Femur (tissue), 1 donor: ENCODE measurements at regions not wholly inside any gene's neighbourhood (a gene's known extent, or its start where the extent isn't known, plus 50 kb on each side); places are given as distances from the start of the nearest gene placed in this dataset.

Experiments used
- DNase-seq: peaks from one replicate; pipeline ENCODE4 v3.0.0-alpha.2; 2017

DNA sequence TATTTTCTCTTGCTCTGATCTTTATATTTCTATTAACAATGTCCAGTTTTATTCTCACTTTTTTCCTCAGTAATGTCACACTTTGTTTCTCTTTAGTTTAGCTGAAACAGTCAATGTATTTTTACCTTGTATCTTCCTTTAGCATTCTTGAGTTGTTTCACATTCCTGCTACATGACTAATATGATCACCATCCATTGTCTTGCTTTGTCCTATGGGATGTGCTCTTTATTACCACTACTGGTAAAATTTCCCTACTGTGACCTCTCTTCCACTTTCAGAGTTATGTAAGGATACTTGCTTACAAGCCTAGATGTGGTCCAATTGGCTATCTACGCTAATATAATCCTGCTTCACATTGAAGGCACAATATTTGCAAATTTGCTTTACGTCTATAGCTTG, 457.9 kb downstream of the PIK3C3 start:
- no peak for DNase-seq

DNA sequence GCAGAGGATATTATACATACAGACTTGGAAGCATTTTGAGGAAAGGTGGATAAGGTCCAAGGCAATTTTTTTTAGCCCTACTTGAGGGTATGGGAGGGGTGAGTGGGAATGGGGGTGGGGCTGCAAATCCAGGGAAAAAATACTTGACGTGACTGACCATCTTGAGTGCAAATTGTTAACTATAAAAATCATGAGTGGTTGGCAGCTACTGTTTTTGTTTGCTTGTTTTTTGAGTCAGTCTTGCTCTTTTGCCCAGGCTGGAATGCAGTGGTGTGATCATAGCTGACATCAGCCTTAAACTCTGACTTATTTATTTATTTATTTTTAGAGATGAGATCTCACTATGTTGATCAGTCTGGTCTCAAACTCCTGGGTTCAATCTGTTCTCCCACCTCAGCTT, 458.8 kb downstream of the PIK3C3 start:
- no peak for DNase-seq

DNA sequence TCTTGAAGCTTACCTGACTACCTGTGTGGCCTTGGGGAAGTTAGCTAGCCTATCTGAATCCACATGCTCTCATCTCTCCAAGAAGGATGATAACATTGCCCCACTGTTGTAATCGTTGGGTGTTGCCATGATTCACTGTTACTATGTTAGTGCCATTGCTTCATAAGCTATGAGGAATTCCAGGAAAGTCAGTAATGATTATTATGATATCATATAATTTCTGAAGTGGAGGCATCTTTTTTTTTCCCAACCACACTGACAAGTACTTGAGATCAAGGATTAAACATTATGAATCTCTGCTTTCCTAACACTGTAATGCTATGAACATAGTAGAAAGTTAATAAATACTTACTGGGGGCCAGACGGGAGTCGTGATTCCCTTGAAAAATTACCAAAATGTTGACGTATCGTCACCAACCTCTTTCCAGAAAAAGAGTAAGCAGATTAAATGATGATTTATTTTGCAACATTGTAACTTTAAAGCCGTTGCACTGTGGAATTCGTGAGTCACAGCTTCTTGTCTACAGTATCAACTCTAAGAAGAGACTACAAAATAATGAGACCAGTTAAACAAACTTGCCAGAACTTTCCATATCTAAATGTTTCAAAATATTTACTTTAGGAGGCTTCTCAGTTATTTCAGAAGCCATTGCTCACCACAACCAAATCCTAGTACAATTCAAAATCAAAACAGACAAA, 459.9 kb downstream of the PIK3C3 start:
- no peak for DNase-seq

DNA sequence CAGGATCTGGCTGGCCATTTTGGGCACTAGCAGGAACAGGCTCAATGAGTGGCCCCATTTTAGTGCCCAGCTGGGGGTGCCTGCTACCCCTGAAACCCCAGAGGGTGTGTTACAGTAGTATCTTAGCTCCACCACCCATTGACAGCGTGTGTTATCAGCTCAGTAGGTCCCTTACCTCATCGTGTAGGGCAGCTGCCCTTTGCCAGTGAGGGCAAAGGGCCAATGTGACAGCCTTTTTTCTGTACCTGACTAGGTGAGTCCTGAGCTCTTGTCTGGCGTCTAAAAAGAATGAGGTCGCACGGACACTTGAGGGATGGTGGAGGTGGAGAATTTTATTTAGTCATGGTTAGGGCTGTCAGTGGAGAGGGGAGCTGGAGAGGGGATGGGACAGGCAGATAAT, 462.2 kb downstream of the PIK3C3 start:
- DNase-seq: no peak

DNA sequence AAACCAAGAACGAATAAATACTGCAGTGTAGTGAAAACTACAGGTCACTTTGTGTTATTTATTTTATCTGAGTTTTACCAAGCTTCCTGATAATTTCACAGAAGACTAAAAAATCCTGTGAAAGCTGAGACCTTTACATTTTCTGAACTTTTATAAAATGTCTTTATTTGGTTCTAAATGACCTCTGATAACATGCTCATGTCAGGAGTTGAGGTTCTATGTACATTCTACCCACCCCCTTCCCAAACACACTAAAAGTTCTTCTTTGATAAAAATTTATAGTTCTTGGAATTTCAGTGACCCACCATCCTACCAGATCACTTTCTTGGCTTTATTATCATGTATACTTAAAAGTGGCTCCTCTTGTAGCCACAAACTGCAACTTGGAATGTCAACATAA, 463.1 kb downstream of the PIK3C3 start:
- DNase-seq: no peak

DNA sequence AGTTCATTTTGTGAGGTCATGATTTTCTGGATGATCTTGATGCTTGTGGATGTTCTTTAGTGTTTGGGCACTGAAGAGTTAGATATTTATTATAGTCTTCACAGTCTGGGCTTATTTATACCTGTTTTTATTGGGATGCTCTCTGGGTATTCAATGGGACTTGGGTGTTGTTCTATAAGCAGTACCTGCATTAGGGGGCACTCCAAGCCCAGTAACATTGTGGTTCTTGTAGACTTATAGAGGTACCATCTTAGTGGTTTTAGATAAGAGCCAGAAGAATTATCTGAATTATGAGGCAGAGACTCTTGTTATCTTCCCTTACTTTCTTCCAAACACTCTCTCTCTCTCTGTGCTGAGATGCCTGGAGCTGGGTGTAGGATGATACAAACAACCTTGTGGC, 470.0 kb downstream of the PIK3C3 start:
- DNase-seq: no peak

DNA sequence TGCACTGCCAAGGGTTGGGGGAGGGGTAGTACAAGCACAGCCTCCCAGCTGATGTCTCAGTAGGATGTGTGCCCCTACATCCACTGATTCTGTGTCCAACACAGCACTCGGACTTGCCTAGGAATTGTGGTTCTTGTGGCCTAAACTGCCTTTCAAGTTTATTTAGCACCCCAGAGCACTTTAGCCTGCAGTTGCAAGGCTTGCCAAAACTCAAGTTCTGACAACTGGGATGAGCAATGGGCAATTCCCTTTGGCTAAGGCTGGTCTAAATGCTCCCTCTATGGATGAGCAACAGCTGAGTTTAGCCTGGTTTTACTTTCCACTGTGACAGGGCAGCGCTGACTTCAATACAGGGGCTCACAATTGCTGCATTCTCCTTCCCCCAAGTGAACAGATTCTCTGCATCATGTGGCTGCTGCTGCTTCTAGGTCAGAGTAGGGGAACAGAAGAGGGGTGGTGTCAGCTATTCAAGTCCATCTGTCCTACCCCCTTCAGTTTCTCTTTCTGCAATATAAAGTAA, 471.5 kb downstream of the PIK3C3 start:
- no peak for DNase-seq

DNA sequence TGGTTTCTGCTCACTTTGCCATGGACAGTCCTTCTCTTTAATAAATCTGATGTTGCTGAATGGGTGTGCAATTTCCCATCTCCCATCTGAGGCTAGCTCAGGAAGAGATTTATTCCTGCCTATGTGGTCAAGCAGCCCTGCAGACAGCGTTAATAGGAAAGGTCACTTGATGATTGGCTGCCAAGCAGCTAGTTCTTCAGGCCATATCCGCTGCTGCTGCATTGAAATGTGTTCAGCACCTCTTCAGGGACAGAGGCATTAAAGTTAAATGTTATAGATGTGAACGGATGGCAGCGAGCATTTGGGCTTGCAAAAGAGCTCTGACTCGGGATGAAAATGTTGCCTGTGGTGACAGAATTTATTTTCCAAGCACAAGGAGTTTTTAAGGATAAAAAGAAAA, 474.2 kb downstream of the PIK3C3 start:
- no peak for DNase-seq

DNA sequence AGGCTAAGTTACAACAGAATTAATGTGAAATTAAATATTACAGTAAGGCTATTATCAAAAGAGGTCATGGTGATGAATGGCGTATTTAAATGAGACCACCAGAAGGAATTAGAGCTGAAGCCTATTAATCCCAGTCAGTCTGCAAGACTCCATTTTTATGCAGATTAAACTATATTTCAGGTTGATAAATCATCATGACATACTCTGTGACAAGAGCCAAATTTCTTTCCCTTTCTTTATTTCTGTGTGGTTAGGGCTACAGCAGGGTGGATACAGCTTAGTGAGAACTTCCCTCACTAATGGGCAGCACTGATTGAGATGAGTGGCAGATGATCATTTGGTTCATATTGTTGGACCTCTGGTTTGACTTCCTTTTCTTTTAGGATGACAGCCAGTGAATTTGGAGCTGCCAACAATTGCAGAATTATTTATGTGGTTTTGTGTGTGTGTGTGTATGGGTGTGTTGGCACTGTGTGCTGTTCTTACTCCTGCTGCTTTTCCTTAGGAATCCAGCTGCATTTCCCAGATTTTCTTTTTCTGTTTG, 481.3 kb downstream of the PIK3C3 start:
- no peak for DNase-seq

DNA sequence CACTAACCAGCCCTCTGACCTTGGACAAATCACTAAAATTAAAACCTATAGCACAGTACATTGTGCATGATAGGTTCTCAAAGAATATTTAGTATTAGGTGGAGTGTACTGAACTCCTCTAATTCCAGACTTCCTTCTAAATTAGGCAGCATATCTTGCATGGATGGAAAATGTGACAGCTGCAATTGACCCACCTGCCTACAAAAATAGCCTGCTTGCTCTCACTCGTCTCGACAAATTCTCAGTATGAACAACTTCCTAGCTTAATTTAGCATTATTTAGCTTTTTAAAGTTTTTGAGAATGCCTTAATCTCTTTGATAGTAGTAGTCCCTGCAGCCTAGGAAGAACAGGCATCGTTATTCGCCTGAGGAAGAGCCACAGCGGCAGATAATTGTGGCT, 482.0 kb downstream of the PIK3C3 start:
- no peak for DNase-seq

DNA sequence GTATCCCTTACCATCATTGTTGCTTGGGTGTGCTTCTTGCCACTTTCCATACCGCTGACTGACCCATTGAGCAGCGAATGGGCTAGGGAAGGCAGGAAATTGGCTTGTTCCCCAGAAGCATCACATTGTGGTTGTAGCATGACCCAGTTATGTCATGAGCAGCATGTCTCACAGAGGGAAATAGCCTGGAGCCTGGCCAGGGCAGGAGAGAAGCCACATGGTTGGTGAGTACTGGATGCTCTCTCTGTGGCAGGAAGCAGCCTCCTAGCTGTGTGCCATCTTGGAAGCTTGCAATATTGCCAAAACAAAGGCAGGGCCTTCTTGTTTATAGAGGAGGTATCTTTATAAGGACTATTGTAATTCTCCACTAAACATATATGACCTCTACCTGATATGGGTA, 482.6 kb downstream of the PIK3C3 start:
- DNase-seq: no peak

DNA sequence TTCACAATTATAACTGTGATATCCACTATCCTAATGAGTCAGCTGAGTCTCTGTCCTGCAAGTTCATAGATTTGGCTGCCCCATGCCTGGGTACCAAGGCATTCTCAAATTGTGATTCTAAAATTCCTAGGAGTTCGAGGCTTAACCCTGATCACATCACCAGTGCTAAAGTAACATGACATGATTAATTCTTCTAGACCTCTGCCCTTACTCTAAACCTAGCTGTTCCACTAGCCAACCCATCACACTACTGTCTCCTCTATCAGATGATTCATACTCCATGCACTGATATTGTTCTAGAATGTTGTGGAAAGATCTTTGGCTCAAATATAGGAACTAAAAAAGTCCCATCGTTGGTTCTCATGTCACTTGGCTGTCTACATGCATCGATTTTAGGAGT, 487.6 kb downstream of the PIK3C3 start:
- DNase-seq: no peak

DNA sequence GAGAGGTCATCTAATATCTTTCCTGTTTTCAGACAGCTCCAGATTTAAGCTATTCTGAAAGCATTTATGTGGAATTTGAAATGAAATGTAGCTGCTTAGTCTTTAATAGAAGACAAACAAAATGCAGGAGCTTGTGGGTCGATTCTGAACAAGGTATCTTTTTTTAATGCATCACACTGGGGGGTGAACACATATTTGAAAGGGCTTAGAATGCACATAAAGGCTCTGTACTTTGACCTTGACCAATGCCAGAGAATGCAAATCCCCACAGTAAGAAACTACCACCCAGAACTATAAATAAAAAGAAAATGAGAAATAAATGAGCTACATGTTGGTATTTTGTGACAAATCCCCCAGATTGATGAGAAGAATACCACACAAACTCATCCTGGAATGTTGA, 489.3 kb downstream of the PIK3C3 start:
- DNase-seq: no peak

DNA sequence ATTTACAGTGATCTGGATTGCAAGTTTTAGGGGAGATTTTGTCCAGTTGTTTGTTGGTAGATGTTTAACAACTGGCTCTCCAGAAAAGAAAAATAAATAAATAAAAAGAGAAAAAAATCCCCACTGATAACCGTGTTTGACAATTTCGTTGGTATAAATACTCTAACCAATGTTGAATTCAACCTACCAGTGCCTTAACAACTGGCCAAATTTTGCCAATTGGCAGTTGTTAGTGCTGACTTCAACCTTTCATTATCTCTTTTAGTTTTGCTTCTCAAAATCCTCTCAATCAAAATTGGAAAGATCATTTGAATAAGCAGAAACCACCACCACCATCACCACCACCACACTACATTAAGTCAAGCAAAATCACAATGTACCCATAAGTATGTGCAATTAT, 490.3 kb downstream of the PIK3C3 start:
- no peak for DNase-seq

DNA sequence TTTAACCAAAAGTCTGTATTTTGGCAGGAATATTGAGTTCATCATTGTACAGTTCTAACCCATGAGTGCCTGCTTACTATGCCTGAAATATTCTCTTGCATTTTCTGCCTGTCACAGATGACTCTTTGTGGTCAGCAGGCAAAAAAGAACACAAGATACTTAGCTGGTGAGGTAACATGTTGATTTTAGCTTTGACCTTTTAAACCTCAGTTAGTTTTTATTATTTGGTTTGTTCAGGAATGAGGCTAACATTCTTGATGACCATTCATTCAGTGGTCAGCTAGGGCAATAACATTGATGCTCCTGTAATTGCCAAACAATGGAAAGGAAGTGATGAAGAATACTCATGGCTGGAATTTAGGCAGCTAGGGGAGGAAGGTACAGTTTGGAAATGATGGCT, 491.2 kb downstream of the PIK3C3 start:
- DNase-seq: no peak

DNA sequence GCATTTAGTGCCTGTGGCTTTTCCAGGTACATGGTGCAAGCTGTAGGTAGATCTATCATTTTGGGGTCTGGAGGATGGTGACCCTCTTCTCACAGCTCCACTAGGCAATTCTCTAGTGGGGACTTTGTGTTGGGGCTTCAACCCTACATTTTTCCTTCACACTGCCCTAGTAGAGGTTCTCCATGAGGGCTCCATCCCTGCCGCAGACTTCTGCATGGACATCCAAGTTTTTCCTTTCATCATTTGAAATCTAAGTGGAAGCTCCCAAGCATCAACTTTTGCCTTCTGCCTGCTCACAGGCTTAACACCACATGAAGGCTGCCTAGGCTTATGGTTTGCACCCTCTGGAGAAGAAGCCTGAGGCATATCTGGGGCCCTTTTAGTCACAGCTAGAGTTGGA, 492.7 kb downstream of the PIK3C3 start:
- DNase-seq: no peak

DNA sequence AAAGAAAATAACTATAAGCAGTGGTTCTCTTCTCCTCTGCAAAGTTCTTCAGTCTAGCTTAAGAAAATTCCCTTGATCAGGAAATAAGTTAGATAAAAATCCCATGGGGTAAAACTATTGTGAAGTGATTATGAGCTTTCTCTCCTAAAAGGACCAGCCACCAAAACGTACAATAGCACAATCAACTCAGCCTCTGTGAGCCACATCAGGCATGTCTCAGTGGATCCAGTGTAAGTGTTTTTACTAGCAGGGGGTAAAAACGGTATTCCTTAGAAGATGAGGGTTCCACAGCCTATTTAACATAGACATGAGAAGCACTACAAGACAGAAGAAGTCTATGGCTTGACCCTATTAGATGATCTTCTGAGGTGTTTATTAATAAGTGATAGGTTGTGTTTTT, 503.2 kb downstream of the PIK3C3 start:
- DNase-seq: no peak

DNA sequence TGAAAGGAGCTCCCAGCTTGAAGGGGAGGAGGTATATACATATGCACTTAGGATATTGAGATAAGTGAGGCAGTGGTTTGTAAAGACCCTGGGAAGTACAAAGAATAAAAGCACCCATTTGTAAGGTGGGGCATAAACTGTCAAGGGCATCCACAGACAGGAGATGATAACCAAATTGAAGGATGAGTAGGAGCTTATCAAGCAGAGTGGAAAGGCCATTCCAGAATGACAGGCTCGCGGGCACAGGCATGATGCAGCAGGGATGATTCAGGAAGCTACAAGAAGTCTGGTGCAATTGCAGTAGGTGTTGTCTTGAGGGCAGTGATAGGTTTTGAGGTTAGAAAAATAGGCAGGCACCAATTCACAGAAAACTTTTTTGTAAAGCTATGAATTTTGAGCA, 504.8 kb downstream of the PIK3C3 start:
- DNase-seq: no peak

DNA sequence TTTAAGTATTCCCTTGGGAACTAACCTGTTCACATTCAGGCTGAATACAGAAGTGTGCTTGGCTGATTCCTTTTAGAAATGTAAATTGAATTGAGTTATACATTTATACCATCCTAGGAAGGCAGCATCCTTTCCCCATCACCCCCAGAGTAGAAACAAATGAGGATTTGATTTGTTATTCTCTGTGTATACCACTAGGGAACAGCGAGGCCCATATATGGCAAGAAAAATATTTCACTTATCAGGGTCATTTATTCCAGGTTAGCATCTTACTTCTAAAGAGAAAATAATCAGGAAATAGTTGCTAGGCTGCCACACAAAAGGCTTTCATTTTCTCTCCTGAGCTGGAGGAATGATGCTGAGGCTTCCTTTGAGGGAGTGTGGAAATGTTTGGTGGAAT, 516.9 kb downstream of the PIK3C3 start:
- DNase-seq: no peak

DNA sequence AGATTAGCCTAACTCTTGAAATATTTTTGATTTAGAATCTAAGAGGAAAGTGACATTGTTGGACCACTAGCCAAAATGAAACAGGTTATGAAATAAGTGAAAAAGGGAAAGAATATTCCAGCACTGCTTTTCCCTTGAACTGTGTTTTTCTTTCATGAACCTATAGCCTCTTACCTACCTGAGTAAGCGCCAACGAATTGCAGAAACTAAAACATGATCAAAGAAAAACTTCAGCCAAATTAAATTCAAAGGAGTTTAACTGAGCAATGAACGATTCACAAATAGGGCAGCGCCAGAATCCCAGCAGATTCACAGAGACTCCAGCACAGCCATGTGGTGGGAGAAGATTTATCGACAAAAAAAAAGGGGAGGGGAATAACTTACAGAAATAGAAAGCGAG, 518.6 kb downstream of the PIK3C3 start:
- DNase-seq: no peak

DNA sequence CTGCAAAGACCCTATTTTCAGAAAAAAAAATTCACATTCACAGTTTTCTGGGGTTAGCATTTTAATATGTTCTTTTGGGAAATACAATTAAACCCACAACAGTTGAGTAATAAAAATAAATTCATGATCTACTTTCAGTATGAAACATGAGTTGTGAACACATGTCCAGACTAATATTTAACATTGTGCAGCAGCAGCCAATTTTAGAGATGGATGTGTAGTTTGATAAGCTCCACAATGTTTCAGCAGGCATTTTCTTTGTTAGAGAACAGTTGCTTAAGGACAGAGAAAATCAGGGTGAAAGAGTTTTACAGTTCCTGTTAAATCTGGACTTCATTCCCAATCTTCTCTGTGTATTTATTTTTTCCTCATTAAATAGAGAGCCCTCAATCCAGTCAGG, 519.5 kb downstream of the PIK3C3 start:
- DNase-seq: no peak

DNA sequence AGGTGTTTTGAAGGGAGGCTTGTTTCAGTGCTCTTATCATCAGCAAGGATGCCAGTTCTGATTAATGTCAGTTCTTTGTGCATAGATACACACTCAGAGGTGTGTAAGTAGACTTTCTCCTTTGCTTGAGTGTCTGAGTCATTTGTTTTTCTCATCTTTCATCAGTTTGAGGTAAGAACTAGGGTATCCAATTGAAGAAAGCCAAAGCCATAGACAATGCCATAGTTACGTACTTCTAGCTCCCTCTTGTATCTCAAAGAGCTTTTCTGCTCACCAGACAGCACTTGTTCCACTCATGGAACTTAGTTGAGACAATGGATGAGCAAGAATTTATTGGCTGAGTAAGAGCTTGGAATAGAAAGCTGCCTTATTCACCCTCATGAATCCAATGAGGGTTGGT, 520.1 kb downstream of the PIK3C3 start:
- DNase-seq: no peak

DNA sequence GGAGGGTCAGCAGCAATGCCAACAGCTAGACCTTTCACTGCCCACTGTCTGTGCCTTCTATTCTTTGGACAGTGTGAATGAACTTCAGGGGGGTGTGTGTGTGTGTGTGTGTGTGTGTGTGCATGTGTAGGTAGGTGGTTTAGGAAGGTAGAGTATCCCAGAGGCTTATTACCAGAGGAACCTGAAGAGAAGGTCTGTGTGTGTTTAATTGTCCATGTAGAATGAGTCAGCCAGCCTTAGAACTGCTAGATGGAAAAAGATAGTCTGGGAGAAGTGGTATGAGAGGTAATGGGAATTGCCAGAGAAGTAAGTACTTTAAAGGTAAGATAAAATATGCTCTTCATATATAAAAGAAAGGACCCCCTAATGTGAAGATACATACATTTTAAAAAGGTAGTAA, 522.2 kb downstream of the PIK3C3 start:
- no peak for DNase-seq

DNA sequence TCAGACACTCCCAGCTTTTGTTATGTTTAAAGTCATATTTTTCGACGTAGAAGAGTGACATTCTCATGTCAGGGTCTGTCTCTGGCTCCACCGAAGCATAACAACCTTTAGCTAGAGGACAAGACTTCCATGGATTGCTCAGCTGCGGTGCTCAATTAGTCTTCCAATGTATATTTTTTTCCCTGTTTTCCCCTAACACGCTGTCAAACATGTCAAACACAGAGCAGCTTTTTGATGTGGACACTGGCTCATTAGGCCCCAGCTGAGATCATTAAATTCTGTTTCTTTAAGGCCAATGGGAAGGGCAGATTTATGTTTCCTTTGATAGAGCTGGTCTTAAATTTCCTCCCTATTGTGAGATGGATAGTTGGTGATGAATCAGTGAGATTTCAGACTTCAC, 525.4 kb downstream of the PIK3C3 start:
- DNase-seq: no peak

DNA sequence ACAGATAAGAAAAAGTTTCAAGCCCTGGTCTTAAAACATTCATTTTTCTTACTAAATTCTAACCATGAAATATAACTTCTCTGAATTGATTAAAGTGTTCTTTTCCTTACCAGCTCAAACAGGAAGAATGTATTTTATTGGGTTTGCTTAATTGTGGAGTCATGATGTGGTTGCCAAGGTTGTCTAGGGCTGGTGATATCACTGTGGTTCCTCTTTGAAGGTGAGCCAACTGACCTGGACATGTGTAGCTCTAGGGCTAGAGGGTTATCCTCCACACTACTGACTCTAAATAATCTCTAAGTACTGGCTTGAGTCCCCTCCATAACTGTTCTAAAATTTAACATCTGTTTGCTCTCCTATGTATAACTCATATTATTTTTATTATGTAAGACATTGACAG, 529.6 kb downstream of the PIK3C3 start:
- DNase-seq: no peak
